Adrenal gland (tissue), 5 donors: ENCODE measurements at regions not wholly inside any gene's neighbourhood (a gene's known extent, or its start where the extent isn't known, plus 50 kb on each side); places are given as distances from the start of the nearest gene placed in this dataset.

ENCODE experiments used
- CTCF ChIP-seq, 6 experiments: fragments of 450-650 bp in 4 of 6; fragments of 200-600 bp in 2 of 6; sonication (generic) in 1 of 6; IDR thresholded peaks; 1 replicate in 5 of 6; 2 replicates in 1 of 6; pipeline versions ENCODE4 v1.5.1 to v1.8.0; 2016 to 2021; ENCODE audit warnings: antibody characterized with exemption in 6 of 6, mild to moderate bottlenecking in 2 of 6, moderate library complexity in 1 of 6
- POLR2A ChIP-seq, 2 donors: fragments of 450-650 bp; IDR thresholded peaks; one replicate each; pipeline ENCODE4 v1.6.1; 2017; ENCODE audit warnings: antibody characterized with exemption in 2 of 2, mild to moderate bottlenecking in 2 of 2, moderate library complexity in 1 of 2
- donor health status: DM: no; HTN: no; CAD: no.

- TF ChIP-seq CTCF (IDR thresholded peaks at IDR 0.05), result no peak
- no peak for TF ChIP-seq POLR2A (IDR thresholded peaks at IDR 0.05)
These were observed 664.8 kb downstream of the STK39 start for GRCh38 chr2:167582619-167583018.
